ENCODE measurements at regions not wholly inside any gene's neighbourhood (a gene's known extent, or its start where the extent isn't known, plus 50 kb on each side); places are given as distances from the start of the nearest gene placed in this dataset.
"Not testable (repeated sequence)": the region's sequence is repeated elsewhere in the genome, so short reads cannot be mapped to it uniquely, and the experiment has no call there.

GRCh38 chr1:87398641-87399040 is 70.0 kb downstream of the LMO4 start:
- DNase-seq, result no peak

- no peak for DNase-seq
These were observed 70.6 kb downstream of the LMO4 start for GRCh38 chr1:87399264-87399663.

GRCh38 chr1:87399701-87400100 is 71.0 kb downstream of the LMO4 start:
- no peak for DNase-seq

- DNase-seq, result no peak
These were observed 72.1 kb downstream of the LMO4 start for GRCh38 chr1:87400813-87401212.

- no peak for DNase-seq
These were observed 73.7 kb downstream of the LMO4 start for GRCh38 chr1:87402241-87403002.

- DNase-seq, result no peak
These were observed 74.6 kb downstream of the LMO4 start for GRCh38 chr1:87403061-87403820.

GRCh38 chr1:87404296-87404695 is 75.6 kb downstream of the LMO4 start:
- DNase-seq, result peak; percentile 18

GRCh38 chr1:87408665-87409248 is 80.1 kb downstream of the LMO4 start:
- no peak for DNase-seq

GRCh38 chr1:87410776-87411480 is 82.2 kb downstream of the LMO4 start:
- DNase-seq, result no peak

- DNase-seq, result not testable (repeated sequence)
These were observed 85.2 kb downstream of the LMO4 start for GRCh38 chr1:87413846-87414245.

- no peak for DNase-seq
These were observed 89.4 kb downstream of the LMO4 start for GRCh38 chr1:87418048-87418447.

- DNase-seq, result no peak
These were observed 93.1 kb downstream of the LMO4 start for GRCh38 chr1:87421809-87422208.

- DNase-seq, result no peak
These were observed 95.9 kb downstream of the LMO4 start for GRCh38 chr1:87424541-87424940.

- no peak for DNase-seq
These were observed 98.0 kb downstream of the LMO4 start for GRCh38 chr1:87426463-87427249.

- DNase-seq, result no peak
These were observed 99.7 kb downstream of the LMO4 start for GRCh38 chr1:87428367-87428766.

GRCh38 chr1:87428883-87429282 is 100.2 kb downstream of the LMO4 start:
- no peak for DNase-seq

- DNase-seq, result no peak
These were observed 104.0 kb downstream of the LMO4 start for GRCh38 chr1:87432685-87433084.

- not testable (repeated sequence) for DNase-seq
These were observed 104.4 kb downstream of the LMO4 start for GRCh38 chr1:87433101-87433500.

GRCh38 chr1:87435484-87435883 is 106.8 kb downstream of the LMO4 start:
- no peak for DNase-seq

GRCh38 chr1:87436115-87436514 is 107.4 kb downstream of the LMO4 start:
- DNase-seq, result not testable (repeated sequence)

GRCh38 chr1:87436534-87436933 is 107.9 kb downstream of the LMO4 start:
- no peak for DNase-seq

GRCh38 chr1:87437663-87438295 is 109.1 kb downstream of the LMO4 start:
- no peak for DNase-seq
